ENCODE measurements at regions not wholly inside any gene's neighbourhood (a gene's known extent, or its start where the extent isn't known, plus 50 kb on each side); places are given as distances from the start of the nearest gene placed in this dataset.

DNA sequence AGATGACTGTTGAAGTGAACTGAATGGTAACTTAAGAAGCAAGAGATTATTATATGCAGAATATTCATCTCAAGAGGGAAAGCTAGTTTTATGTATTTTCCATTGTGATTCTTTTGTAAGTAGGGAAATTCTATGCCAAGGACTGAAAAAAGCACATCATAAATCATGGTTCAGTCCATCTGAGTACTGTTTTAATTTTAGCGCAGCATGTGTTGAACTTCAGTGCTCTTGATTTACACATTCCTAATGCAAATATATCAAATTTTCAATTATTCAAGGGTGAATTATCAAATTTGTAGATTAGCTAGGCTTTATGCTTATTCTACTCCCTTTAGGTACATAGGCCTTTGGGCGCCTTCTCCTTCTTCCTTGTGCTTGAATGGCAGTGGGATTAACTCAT lies 50.3 kb upstream of the TCF12 start:
- no peak for ATAC-seq (ENCODE audit: poor library complexity)
- intact Hi-C loops (cut with DNase I) = loop anchor here (10.0 kb wide), 1 partner anchor 373 kb away; no protein-coding TSS in a partner anchor
- DNase-seq = no peak

DNA sequence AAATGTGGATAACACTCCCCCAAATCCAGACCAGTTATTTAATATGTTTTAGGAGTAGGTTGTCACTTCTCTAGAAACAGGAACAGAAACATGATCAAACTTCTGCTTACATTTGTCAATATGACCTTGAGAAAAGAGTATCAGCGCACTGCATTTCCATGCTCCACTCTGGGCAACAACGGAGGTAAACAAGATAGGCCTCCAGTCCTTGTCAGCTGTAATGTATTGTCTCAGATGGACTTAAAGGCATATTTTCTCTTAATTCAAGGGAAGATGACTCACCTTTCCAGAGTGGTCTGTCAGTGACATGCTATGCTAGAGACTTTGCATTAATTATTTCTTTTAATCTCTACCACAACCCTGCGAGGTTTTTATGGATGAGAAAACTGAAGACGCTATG lies 51.6 kb upstream of the TCF12 start:
- intact Hi-C loops (cut with DNase I) = loop anchor here (10.0 kb wide), 1 partner anchor 372 kb away; no protein-coding TSS in a partner anchor
- no peak for DNase-seq
- ATAC-seq (ENCODE audit: poor library complexity) = no peak

DNA sequence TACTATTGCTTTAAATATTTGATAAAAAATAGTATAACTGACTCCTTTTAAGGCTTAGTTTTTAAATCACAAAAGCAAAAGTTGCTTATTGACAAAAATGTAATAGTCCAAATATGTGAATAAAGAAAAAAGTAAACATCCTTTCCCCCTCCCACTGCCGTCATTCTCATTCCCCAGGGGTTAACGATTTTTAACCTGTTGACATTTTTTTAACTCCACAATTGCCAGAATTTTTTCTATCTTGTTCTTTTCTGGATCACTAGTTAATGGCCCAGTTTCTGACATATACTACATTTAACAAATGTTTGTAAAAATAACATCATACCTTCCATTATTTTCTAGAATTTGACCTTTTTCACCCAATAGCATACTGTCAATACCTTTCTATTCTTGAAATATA lies 60.6 kb upstream of the TCF12 start:
- no peak for DNase-seq
- intact Hi-C loops (cut with DNase I) = no loop called here
- ATAC-seq (ENCODE audit: poor library complexity) = no peak

DNA sequence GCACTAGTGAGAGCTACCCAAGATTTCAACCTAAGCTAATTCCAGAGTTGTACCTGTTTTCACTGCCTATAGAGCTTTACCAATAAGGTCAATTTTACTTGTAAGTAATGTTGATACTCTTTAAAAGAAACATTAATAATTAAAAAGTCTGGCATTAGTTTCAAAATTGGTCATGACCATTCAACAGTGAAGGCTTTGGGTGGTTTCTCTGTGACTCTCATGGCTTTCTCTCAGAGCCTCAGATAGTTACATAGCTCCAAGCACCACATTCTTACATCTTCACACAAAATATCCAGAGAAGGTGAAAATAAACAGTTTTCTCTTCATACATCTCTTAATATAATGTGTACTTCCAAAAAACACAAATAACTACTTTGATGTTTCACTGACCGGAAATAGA lies 61.5 kb upstream of the TCF12 start:
- intact Hi-C loops (cut with DNase I) = no loop called here
- DNase-seq = no peak
- ATAC-seq (ENCODE audit: poor library complexity) = no peak

DNA sequence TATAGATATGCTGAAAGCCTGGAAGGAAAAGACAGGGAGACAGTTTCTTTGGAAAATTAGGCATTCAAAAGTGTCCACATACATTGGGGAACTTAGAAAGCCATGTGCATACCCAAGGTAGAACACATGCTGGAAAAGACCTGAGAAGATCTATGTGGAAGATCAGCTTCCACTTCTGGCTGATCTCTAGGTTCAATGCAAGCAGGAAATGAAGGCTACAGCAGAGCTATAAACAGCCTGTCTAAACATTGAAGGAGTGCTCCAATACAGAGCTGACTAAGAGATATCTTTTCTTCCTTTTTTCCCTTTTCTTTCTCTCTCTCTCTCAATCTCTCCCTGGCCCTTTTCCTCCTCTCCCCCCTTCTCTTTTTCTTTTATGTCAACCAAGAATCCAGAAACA lies 73.6 kb upstream of the TCF12 start:
- DNase-seq (no peak), ATAC-seq (ENCODE audit: poor library complexity) (no peak)
- intact Hi-C loops (cut with DNase I) = no loop called here

DNA sequence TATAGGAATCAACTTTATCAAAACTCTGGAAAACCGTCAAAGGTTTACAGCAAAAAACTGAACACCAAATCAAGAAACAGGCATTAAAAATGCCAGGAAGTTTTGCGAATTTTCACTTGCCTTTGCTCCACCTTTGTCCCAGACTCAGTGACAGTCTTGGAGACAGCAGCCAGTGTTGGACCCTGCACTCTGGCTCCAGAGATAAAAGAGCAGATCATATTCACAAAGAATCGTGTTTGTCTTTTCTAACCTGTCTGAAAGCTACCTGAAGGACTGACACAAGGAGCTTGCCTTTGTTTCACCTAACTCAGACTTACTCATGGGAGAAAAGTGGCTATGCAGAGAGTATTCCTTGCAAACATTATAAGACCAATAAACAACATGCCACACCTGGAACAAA lies 74.0 kb upstream of the TCF12 start:
- intact Hi-C loops (cut with DNase I) = no loop called here
- ATAC-seq (ENCODE audit: poor library complexity) (no peak), DNase-seq (no peak)

DNA sequence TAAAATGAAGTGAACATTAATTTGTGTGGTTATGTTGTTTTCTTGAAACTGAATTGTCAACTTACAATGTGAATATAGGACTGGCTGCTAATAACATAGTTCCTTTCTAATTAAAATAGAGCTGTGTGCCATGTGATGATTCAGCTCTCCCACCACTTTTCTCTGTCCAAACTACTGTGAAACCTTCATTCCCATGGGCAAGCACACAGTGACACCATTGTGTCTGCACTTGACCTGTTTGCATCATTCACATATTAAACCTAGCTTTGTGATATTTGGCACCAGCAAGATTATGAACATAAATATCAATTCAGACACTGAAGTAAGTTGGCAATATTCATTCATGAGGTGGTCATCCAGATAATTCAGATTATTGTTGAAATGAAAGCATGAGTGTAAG lies 78.8 kb upstream of the TCF12 start:
- DNase-seq = no peak
- intact Hi-C loops (cut with DNase I) = no loop called here
- no peak for ATAC-seq (ENCODE audit: poor library complexity)

DNA sequence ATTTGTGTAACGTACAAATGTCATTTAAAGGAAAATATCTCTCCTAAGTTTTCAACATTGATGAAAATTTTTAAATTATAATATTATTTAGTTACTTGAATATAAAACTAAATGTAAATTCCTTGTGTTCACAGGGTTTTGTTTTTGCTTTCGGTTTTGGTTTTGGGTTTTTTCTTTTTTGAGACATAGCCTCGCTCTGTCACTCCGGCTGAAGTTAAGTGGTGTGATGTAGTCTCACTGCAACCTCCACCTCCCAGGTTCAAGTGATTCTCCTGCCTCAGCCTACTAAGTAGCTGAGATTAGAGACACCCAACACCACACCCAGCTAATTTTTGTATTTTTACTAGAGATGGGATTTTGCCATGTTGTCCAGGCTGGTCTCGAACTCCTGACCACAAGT lies 79.3 kb upstream of the TCF12 start:
- intact Hi-C loops (cut with DNase I) = no loop called here
- no peak for ATAC-seq (ENCODE audit: poor library complexity)
- DNase-seq = no peak

DNA sequence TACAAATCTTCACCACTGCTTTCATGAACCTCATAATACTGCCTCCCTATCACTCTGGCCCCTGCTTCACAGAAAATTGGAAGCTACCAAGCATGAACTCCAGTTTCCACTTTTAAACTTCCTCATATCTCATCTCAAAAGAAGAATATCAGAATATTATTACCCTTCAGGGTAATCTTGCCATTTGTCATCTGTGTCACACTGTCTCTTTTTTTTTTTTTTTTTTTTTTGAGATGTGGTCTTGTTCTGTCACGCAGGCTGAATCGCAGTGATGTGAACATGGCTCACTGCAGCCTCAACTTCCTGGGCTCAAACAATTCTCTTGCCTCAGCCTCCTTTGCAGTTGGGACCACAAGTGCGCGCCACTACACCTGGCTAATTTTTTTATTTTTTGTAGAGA lies 80.4 kb upstream of the TCF12 start:
- no peak for DNase-seq
- intact Hi-C loops (cut with DNase I) = no loop called here
- ATAC-seq (ENCODE audit: poor library complexity) = no peak

DNA sequence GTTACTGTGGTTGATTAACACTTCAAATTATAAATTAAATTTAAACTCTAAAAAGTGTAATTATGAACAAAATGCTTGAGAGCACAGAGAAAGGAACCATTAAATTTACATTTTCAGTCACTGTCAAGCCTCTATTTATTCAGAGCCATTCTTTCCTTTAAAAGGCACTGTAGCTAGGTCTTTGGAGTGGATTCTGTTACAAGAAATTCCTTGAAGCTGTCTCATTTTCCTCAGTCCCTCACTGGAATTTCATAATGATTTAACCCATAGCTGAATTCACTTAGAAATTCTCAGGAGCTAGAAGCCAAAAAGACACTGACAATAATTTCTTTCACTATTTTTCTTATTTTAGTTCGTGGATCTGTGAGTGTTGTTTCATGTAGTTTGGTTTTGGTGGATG lies 81.2 kb upstream of the TCF12 start:
- DNase-seq (no peak), ATAC-seq (ENCODE audit: poor library complexity) (no peak)
- intact Hi-C loops (cut with DNase I) = no loop called here

DNA sequence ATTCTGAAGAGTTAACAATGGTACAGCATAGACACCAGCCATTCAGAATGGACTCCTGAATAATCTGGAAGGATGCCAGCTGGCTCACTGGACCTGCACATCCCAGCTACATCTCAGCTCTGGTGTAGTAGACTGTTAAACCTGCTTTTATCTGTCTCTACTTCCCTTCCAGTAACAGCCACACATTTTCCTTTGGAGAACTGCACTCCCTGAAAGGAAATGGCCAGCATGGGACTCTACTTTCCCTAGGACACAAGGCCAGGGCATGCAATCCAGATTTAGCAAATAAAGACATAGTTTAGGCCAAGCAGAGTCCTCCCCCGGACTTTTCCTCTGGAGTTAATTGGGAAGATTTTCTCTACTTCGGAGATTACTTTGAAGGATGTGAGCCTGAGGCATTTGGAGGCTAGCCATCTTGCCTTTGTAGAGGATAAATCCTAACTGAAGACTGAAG lies 82.7 kb upstream of the TCF12 start:
- intact Hi-C loops (cut with DNase I) = no loop called here
- no peak for DNase-seq
- no peak for ATAC-seq (ENCODE audit: poor library complexity)

DNA sequence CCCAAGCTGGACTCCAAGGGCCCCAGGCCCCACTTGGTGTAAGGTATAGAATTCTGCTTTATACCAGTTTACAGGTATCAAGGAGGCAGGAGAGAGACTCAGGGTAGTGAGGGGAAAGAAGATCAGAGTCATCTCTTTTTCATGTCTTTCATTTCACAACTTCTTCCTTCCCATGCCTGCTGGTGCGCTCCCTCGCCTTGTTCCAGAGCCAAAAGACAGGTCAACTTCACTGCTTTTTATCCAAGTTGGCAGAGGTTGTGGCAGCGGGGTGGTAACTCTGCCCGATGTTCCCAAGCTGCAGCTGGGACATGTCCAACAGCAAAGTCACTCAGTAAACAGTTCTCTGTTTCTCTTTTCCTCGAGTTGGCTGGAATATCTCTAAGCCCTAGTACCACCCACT lies 86.3 kb upstream of the TCF12 start:
- intact Hi-C loops (cut with DNase I) = no loop called here

DNA sequence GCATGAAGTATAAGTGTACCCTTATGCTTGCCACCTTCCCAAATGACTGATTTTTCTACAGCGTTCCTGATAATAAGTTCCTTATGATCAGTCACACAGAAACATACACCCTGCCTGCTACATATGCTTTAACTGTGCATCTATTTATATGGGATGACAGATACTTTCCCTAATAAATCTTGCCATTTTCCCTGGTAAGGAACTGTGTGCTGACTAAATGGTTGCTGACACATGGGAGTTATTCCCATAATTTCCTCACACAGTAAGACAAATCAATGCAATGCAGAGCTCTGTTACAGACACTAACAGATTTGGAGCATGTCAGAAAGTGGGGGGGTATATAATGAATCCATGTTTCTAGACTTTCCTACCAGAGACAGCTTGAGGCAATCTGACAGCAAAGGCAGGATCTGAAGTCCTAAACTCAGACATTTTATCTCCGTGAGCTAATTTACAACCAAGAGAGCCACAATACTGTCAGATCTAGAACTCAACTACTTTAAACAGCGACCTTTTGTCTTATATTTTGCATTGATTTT lies 86.9 kb upstream of the TCF12 start:
- intact Hi-C loops (cut with DNase I) = no loop called here
- DNase-seq = no peak
- peak; percentile 8 for ATAC-seq (ENCODE audit: poor library complexity)

More for the DNA sequence above, 86.3 kb upstream of the TCF12 start:
- DNase-seq = peak; percentile 64
- ATAC-seq (ENCODE audit: poor library complexity) = peak; percentile 93

DNA sequence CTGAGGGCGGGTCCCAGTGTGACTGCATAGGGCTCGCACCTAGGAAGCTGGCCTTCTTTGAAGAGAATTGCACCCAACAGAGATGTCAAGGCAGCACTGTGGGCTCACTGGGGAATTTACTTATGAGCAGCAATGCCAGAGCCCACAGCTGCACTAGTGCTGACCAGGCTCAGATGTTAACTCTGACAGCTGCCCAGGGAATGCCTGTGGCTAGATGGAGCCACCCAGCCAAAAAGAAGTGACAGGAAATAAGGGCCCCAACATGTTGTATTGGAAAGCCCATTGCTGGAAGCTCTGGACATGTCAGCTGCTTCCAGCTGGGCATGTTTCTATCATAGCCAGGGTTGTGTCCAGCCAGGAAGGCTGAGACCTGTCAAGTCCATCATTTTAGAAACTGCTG lies 90.9 kb upstream of the ZNF280D start:
- intact Hi-C loops (cut with DNase I) = loop anchor here (5.0 kb wide), 1 partner anchor 483 kb away; no protein-coding TSS in a partner anchor
- ATAC-seq (ENCODE audit: poor library complexity) (no peak), DNase-seq (no peak)

DNA sequence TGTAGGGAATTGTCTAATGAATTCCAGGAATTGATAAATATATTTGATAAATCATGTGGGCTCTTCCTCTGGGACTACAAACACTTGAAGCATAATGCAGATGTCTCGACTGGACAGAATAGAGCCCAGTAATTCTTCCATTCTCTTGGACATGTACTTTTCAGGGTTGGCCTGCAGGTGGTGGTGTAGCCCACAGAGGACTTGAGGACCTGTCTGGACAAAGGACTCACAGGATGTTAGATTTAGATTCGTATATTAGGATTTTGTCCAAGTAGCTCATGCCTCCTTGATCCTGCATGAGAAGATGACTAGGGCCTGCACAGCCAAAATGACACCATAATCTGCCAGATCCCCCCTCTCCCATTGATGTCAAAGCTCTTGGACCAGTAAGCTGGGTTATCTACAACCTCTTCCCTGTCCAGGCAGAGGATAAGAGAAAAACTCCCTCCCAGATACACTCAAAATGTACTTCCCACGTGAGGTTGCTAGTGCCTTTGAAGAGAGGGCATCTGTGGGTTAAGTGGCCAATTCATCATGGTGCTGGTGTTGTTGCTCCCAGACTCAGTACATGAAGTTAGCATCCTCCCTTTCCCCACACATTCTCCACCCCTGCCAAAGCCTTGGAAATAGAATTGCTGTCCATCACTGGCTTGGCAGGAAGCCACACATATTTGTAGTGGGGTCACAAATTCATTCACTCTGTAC lies 88.6 kb upstream of the ZNF280D start:
- no peak for DNase-seq
- peak; percentile 86 for ATAC-seq (ENCODE audit: poor library complexity)
- intact Hi-C loops (cut with DNase I) = loop anchor here (5.0 kb wide), 1 partner anchor 485 kb away; no protein-coding TSS in a partner anchor

DNA sequence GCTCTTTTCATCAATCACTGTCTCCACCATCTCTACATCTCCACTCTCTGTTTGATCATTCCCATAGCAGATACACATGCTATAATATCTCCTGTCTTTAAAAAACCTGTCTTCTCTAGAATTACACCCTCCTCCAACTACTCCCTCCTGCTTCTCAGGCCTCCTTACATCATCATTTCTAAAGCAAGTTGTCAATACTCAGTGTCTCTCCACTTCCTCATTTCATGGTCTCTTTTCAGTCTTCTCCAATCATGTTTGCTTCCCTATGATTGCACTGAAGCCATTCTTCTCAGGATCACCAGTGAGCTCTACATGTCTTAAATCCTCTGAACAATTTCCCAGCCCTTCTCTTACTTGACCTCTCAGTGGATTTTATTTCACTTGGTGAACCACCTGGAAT lies 87.0 kb upstream of the ZNF280D start:
- no peak for DNase-seq
- intact Hi-C loops (cut with DNase I) = loop anchor here (5.0 kb wide), 1 partner anchor 487 kb away; no protein-coding TSS in a partner anchor
- ATAC-seq (ENCODE audit: poor library complexity) = no peak

DNA sequence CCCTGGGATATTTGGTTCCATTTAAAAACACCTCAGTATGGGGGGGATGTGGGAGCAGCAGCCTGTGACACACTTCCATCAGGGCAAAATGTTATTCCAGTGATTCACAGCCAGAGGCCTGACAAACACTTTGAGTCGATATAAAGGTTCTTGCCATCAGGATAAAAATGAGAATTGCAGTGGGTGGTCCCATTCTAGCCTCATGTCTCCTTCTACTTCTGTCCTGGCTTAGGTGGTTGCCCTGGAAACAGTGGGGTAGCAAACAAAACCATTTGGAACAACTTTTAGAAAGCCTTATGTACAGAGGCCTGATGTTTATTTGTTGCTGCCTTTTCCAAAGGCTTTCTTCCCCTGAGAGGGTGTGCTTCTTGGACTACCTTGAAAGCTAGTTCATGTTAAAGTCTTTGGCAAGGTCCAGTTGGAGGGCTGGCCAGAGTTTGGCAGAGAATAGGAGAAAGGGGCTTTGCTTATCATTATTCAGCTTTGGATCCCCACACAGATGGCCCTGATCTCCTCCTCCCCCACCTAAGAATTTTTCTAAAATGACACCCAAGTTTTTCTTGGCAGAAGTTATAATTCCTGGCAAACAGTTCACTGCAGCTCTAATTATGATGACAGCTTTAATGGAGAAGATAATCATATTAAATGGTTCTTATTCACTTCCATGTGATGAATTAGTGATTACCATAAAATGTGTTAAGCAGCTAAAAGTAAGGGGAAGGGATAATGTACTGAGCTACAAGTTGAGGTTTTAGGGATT lies 84.2 kb upstream of the ZNF280D start:
- DNase-seq = no peak
- intact Hi-C loops (cut with DNase I) = no loop called here
- ATAC-seq (ENCODE audit: poor library complexity) = no peak

DNA sequence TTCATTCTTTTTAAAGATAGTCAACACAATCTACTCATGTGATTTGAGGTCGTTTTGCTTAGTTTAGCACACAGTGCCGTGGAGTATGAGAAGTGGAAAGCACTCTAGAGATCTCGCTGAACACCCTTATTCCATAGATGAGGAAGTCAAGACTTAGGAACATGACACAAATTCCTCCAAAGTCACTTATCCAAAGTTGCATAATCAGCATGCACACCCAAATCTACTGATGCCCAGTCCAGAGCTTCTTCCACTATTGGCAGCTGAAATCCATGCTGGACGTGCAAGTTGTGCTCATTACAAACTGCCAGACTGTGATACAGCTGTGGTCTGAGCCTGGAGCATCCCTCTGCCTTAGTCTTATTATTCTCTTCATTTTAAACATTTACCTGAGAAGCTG lies 83.5 kb upstream of the ZNF280D start:
- intact Hi-C loops (cut with DNase I) = no loop called here
- ATAC-seq (ENCODE audit: poor library complexity) (no peak), DNase-seq (no peak)

DNA sequence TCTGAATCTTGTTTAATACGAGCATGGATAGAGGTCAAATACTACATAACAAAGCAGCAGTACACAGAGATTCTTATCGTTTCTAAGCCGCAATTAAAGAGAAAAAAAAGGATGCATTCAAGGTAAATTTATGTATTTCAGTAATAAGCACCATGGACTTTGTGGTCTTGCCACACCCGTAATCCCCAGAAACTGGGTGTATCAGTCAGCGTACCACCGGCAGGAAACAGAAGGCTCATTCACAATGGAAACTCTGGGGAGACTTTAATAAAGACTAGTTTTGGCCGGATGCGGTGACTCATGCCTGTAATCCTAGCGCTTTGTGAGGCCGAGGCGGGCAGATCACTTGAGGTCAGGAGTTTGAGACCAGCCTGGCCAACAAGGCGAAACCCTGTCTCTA lies 81.9 kb upstream of the ZNF280D start:
- no peak for DNase-seq
- ATAC-seq (ENCODE audit: poor library complexity) = peak; percentile 15
- intact Hi-C loops (cut with DNase I) = no loop called here

DNA sequence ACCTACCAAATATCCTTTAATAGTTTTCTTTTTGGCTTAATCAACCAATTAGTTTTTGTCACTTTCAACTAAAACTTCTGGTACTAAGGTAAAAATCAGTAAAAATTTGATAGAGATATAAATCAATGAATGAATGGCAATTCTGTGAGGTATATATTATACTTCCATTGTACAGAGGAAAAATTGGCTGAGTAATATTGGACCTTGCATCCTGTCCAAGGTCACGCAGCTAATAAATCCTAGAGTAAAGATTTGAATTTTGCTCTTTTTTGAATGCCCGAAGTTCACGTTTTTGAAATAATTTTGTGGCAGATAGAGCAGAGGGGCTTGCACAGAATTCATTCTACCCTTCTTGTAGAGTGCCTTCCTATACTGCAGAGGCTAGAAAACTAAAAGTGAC lies 81.1 kb upstream of the ZNF280D start:
- no peak for ATAC-seq (ENCODE audit: poor library complexity)
- intact Hi-C loops (cut with DNase I) = no loop called here
- DNase-seq = no peak

Measured in Right ventricle myocardium superior (tissue), 1 donor.